PFSK-1 (cell line): ENCODE measurements at regions not wholly inside any gene's neighbourhood (a gene's known extent, or its start where the extent isn't known, plus 50 kb on each side); places are given as distances from the start of the nearest gene placed in this dataset.

Experiments
- FOXP2 ChIP-seq: optimal IDR thresholded peaks from 2 replicates; pipeline ENCODE3; 2011; ENCODE audit warnings: borderline replicate concordance, control low read depth, inconsistent platforms; ENCODE audit not compliant: insufficient read depth; ENCODE audit errors: extremely low read length, extremely low read depth
- POLR2AphosphoS5 ChIP-seq: IDR thresholded peaks from 2 replicates; pipeline ENCODE4 v1.6.1; 2012; ENCODE audit warnings: low read depth, mild to moderate bottlenecking, control low read depth, low read length, moderate library complexity
- REST ChIP-seq, 2 experiments: IDR thresholded peaks; 2 replicates each; pipeline versions ENCODE4 v1.6.1 to v1.8.0; 2011 to 2012; ENCODE audit warnings: low read depth in 2 of 2, low read length in 2 of 2, control low read depth in 1 of 2, inconsistent platforms in 1 of 2, mild to moderate bottlenecking in 1 of 2, moderate library complexity in 1 of 2; ENCODE audit not compliant: insufficient read depth in 1 of 2
- SIN3A ChIP-seq: IDR thresholded peaks from 2 replicates; pipeline ENCODE4 v1.6.1; 2012; ENCODE audit warnings: mild to moderate bottlenecking, low read length, moderate library complexity, borderline replicate concordance; ENCODE audit not compliant: insufficient read depth
- TAF1 ChIP-seq: IDR thresholded peaks from 2 replicates; pipeline ENCODE4 v1.6.1; 2012; ENCODE audit warnings: low read length, control low read depth, borderline replicate concordance; ENCODE audit not compliant: insufficient read depth

GRCh38 chr19:28632371-28633080, 580.4 kb downstream of the UQCRFS1 start:
- TF ChIP-seq POLR2AphosphoS5 (no peak), TAF1 (no peak), SIN3A (no peak), REST (IDR thresholded peaks at IDR 0.05; ENCODE audit: insufficient read depth in 1 of 2, low read depth in 2 of 2, low read length in 2 of 2) (no peak), FOXP2 (no peak)
